NCI-H1436 treated with DMSO at 0.1 percent for 48 hours (cell line): ENCODE measurements at regions not wholly inside any gene's neighbourhood (a gene's known extent, or its start where the extent isn't known, plus 50 kb on each side); places are given as distances from the start of the nearest gene placed in this dataset.

ENCODE experiments used
- DNase-seq: peaks from one replicate; lab custom pipeline; 2025; lab: John Stamatoyannopoulos, UW

GRCh38 chr4:36815536-36815935 lies 429.0 kb upstream of the NWD2 start:
- no peak for DNase-seq

- DNase-seq, result no peak
These were observed 421.2 kb upstream of the NWD2 start for GRCh38 chr4:36823199-36823967.

GRCh38 chr4:36824682-36825081 lies 419.9 kb upstream of the NWD2 start:
- no peak for DNase-seq

GRCh38 chr4:36835246-36835645 lies 409.3 kb upstream of the NWD2 start:
- no peak for DNase-seq

- DNase-seq, result no peak
These were observed 402.8 kb upstream of the NWD2 start for GRCh38 chr4:36841583-36842326.

GRCh38 chr4:36844448-36844847 lies 400.1 kb upstream of the NWD2 start:
- no peak for DNase-seq

GRCh38 chr4:36852856-36853255 lies 391.7 kb upstream of the NWD2 start:
- no peak for DNase-seq

- DNase-seq, result no peak
These were observed 390.0 kb upstream of the NWD2 start for GRCh38 chr4:36854554-36854953.

- no peak for DNase-seq
These were observed 380.9 kb upstream of the NWD2 start for GRCh38 chr4:36863601-36864000.

- no peak for DNase-seq
These were observed 374.4 kb upstream of the NWD2 start for GRCh38 chr4:36870121-36870520.

GRCh38 chr4:36872679-36873078 lies 371.9 kb upstream of the NWD2 start:
- DNase-seq, result no peak

GRCh38 chr4:36884151-36884550 lies 360.4 kb upstream of the NWD2 start:
- no peak for DNase-seq

- DNase-seq, result no peak
These were observed 352.6 kb upstream of the NWD2 start for GRCh38 chr4:36891971-36892370.

- DNase-seq, result no peak
These were observed 344.0 kb upstream of the NWD2 start for GRCh38 chr4:36900446-36900987.

GRCh38 chr4:36904823-36905222 lies 339.7 kb upstream of the NWD2 start:
- DNase-seq, result no peak

GRCh38 chr4:36914106-36914505 lies 330.4 kb upstream of the NWD2 start:
- DNase-seq, result no peak

- DNase-seq, result no peak
These were observed 328.8 kb upstream of the NWD2 start for GRCh38 chr4:36915717-36916116.

GRCh38 chr4:36917413-36917812 lies 327.1 kb upstream of the NWD2 start:
- DNase-seq, result no peak

GRCh38 chr4:36919721-36920120 lies 324.8 kb upstream of the NWD2 start:
- DNase-seq, result no peak

- no peak for DNase-seq
These were observed 322.9 kb upstream of the NWD2 start for GRCh38 chr4:36921476-36922216.

- no peak for DNase-seq
These were observed 313.9 kb upstream of the NWD2 start for GRCh38 chr4:36930562-36931111.

- DNase-seq, result no peak
These were observed 300.3 kb upstream of the NWD2 start for GRCh38 chr4:36944232-36944631.
